ENCODE measurements at regions not wholly inside any gene's neighbourhood (a gene's known extent, or its start where the extent isn't known, plus 50 kb on each side); places are given as distances from the start of the nearest gene placed in this dataset.
"Not testable (repeated sequence)": the region's sequence is repeated elsewhere in the genome, so short reads cannot be mapped to it uniquely, and the experiment has no call there.

GRCh38 chr11:11715075-11715474 is 93.3 kb upstream of the GALNT18 start:
- not testable (repeated sequence) for DNase-seq

- DNase-seq: no peak
Observed at GRCh38 chr11:11710556-11710955, 88.8 kb upstream of the GALNT18 start.

- DNase-seq: no peak
Observed at GRCh38 chr11:11709447-11710239, 87.8 kb upstream of the GALNT18 start.

- no peak for DNase-seq
Observed at GRCh38 chr11:11708256-11708655, 86.5 kb upstream of the GALNT18 start.

- DNase-seq: no peak
Observed at GRCh38 chr11:11706028-11706427, 84.2 kb upstream of the GALNT18 start.

- no peak for DNase-seq
Observed at GRCh38 chr11:11703885-11704284, 82.1 kb upstream of the GALNT18 start.

GRCh38 chr11:11701070-11701469 is 79.3 kb upstream of the GALNT18 start:
- no peak for DNase-seq

- DNase-seq: no peak
Observed at GRCh38 chr11:11697796-11698195, 76.0 kb upstream of the GALNT18 start.

GRCh38 chr11:11691296-11692151 is 69.7 kb upstream of the GALNT18 start:
- no peak for DNase-seq

GRCh38 chr11:11681536-11681935 is 59.7 kb upstream of the GALNT18 start:
- DNase-seq: no peak

- no peak for DNase-seq
Observed at GRCh38 chr11:11677672-11678356, 56.0 kb upstream of the GALNT18 start.

- no peak for DNase-seq
Observed at GRCh38 chr11:11675671-11676181, 53.9 kb upstream of the GALNT18 start.

- no peak for DNase-seq
Observed at GRCh38 chr11:11672789-11673188, 51.0 kb upstream of the GALNT18 start.

GRCh38 chr11:11672101-11672500 is 50.3 kb upstream of the GALNT18 start:
- no peak for DNase-seq

Measured in GDM1 (cell line).